ENCODE measurements at regions not wholly inside any gene's neighbourhood (a gene's known extent, or its start where the extent isn't known, plus 50 kb on each side); places are given as distances from the start of the nearest gene placed in this dataset.

DNA sequence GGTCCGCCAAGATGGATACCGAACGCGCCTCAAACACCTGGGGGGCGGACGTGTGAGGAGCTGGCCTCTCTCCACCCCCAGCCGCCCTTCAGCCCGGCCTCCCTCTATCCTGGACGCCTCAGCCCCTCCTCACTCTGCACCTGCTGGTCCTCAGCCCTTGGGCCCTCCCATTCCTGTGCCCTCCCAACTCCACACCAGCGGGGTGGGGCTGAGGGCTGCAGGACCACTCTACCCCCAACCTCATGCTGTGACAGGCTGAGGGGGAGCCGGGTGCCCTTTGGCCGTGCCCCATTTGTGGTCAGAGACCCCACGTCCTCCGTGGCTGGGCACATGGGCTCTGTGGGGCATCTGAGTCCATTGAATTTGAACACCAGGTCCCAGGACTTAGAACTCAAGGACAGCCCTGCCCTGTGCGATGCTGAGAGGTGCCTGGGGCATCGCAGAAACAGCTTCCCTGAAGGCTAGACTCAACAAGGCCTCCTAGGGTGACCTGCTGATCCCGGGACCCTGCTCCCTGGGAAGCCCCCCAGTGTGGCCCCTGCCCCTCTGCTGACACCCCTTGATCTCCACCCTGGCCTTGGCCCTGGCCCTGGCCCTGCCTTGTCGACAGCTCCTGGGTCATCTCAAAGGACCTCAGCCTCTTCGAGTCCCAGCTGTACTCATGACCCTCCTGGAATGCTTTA lies 82.0 kb upstream of the SFSWAP start:
- TF ChIP-seq FOXP2 (optimal IDR thresholded peaks at IDR 0.05; ENCODE audit: borderline replicate concordance, extremely low read depth, extremely low read length, insufficient read depth) (no peak), TAF1 (IDR thresholded peaks at IDR 0.05; ENCODE audit: borderline replicate concordance, insufficient read depth, low read length) (no peak), SIN3A (IDR thresholded peaks at IDR 0.05; ENCODE audit: borderline replicate concordance, insufficient read depth, low read length) (no peak), POLR2AphosphoS5 (IDR thresholded peaks at IDR 0.05; ENCODE audit: low read depth, low read length) (no peak)
- TF ChIP-seq, protein P1, sequence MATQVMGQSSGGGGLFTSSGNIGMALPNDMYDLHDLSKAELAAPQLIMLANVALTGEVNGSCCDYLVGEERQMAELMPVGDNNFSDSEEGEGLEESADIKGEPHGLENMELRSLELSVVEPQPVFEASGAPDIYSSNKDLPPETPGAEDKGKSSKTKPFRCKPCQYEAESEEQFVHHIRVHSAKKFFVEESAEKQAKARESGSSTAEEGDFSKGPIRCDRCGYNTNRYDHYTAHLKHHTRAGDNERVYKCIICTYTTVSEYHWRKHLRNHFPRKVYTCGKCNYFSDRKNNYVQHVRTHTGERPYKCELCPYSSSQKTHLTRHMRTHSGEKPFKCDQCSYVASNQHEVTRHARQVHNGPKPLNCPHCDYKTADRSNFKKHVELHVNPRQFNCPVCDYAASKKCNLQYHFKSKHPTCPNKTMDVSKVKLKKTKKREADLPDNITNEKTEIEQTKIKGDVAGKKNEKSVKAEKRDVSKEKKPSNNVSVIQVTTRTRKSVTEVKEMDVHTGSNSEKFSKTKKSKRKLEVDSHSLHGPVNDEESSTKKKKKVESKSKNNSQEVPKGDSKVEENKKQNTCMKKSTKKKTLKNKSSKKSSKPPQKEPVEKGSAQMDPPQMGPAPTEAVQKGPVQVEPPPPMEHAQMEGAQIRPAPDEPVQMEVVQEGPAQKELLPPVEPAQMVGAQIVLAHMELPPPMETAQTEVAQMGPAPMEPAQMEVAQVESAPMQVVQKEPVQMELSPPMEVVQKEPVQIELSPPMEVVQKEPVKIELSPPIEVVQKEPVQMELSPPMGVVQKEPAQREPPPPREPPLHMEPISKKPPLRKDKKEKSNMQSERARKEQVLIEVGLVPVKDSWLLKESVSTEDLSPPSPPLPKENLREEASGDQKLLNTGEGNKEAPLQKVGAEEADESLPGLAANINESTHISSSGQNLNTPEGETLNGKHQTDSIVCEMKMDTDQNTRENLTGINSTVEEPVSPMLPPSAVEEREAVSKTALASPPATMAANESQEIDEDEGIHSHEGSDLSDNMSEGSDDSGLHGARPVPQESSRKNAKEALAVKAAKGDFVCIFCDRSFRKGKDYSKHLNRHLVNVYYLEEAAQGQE (IDR thresholded peaks at IDR 0.05; ENCODE audit: insufficient read depth in 1 of 2, low read depth in 2 of 2, low read length in 2 of 2), result no peak

DNA sequence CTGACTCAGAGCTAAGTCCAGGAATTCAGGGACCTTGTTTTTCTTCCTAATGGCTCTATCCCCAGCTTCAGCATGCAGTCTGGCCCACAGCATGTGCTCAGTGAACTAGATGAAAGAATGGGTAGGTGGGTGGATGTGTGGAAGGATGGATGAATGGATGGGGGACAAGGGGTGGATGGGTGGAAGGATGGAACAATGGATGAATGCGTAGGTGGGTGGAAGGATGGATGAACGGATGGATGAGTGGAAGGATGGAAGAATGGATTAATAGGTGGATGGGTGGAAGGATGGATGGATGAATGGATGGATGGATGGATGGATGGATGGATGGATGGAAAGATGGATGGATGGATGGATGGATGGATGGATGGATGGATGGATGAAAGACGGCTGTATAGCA lies 79.7 kb upstream of the SFSWAP start:
- TF ChIP-seq TAF1 (IDR thresholded peaks at IDR 0.05; ENCODE audit: borderline replicate concordance, insufficient read depth, low read length), result no peak
- TF ChIP-seq, protein P1 (IDR thresholded peaks at IDR 0.05; ENCODE audit: insufficient read depth in 1 of 2, low read depth in 2 of 2, low read length in 2 of 2), result no peak
- no peak for TF ChIP-seq SIN3A (IDR thresholded peaks at IDR 0.05; ENCODE audit: borderline replicate concordance, insufficient read depth, low read length)
- TF ChIP-seq FOXP2 (optimal IDR thresholded peaks at IDR 0.05; ENCODE audit: borderline replicate concordance, extremely low read depth, extremely low read length, insufficient read depth), result no peak
- no peak for TF ChIP-seq POLR2AphosphoS5 (IDR thresholded peaks at IDR 0.05; ENCODE audit: low read depth, low read length)

DNA sequence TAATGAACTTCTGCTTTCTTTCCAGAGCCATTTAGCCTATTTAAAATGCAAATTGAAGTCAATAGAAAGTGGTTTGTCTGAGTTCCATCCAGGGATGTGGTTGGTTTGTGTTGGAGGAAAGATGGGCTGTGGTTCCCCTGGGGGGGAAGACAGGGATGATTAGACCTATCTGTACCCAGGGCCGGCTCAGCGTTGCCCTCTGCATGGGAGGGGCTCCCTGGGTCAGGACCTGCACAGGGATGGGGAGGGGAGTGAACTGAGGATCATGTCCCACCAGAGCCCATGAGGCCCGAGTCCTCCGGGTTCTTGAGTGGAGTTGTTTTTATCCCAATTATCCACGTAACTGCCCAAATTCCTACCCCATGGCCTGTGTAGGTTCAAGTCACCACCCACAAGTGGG lies 76.9 kb upstream of the SFSWAP start:
- no peak for TF ChIP-seq FOXP2 (optimal IDR thresholded peaks at IDR 0.05; ENCODE audit: borderline replicate concordance, extremely low read depth, extremely low read length, insufficient read depth)

DNA sequence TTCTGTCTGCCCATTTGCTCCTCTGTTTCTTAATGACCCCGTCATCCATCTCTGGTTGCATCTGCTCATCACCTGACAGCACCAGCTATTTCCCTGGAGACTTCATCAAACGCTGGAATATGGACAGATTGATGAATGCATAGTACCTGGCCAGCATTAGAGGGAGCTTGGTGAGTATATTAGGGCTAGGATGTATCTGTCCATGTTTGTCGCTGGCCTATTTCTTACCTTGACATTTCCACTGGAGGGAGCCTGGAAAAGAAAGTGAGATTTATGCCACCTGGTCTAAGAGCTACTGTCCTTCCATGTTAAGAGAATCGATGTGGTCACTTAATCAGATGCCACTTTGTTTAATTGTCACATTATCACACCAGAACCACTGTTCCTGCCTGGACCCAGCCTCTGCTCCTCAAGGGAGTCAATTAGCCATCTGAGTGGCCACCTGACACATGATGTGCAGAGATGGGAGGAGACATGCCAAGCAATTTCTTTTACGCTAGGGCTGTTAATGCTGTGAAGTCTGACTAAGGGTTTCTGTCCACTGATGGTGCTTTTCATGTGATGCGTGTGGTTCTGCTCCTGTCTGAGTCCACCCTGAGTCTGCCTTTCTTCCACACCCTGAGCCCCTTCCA lies 75.3 kb upstream of the SFSWAP start:
- no peak for TF ChIP-seq TAF1 (IDR thresholded peaks at IDR 0.05; ENCODE audit: borderline replicate concordance, insufficient read depth, low read length)
- no peak for TF ChIP-seq FOXP2 (optimal IDR thresholded peaks at IDR 0.05; ENCODE audit: borderline replicate concordance, extremely low read depth, extremely low read length, insufficient read depth)
- no peak for TF ChIP-seq POLR2AphosphoS5 (IDR thresholded peaks at IDR 0.05; ENCODE audit: low read depth, low read length)
- no peak for TF ChIP-seq SIN3A (IDR thresholded peaks at IDR 0.05; ENCODE audit: borderline replicate concordance, insufficient read depth, low read length)
- TF ChIP-seq, protein P1 (IDR thresholded peaks at IDR 0.05; ENCODE audit: insufficient read depth in 1 of 2, low read depth in 2 of 2, low read length in 2 of 2), result no peak

DNA sequence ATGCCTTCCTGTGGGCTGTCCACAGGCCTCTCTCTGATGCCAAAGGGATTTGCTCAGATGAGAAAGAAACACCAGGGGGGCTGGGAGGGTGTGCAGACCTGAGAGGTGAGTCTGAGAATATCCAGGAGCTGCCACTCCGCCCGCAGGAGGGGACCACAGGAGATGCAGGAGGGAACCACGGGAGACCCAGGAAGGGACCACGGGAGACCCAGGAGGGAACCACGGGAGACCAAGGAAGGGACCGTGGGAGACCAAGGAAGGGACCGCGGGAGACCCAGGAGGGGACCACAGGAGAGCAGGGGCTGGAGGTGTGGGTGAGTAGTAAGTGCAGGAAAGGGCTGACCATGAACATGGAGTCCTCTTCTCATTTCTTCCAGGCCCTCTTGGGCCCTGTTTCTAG lies 74.6 kb upstream of the SFSWAP start:
- TF ChIP-seq, protein P1 (IDR thresholded peaks at IDR 0.05; ENCODE audit: insufficient read depth in 1 of 2, low read depth in 2 of 2, low read length in 2 of 2), result no peak
- TF ChIP-seq SIN3A (IDR thresholded peaks at IDR 0.05; ENCODE audit: borderline replicate concordance, insufficient read depth, low read length), result no peak
- TF ChIP-seq FOXP2 (optimal IDR thresholded peaks at IDR 0.05; ENCODE audit: borderline replicate concordance, extremely low read depth, extremely low read length, insufficient read depth), result no peak
- no peak for TF ChIP-seq TAF1 (IDR thresholded peaks at IDR 0.05; ENCODE audit: borderline replicate concordance, insufficient read depth, low read length)
- no peak for TF ChIP-seq POLR2AphosphoS5 (IDR thresholded peaks at IDR 0.05; ENCODE audit: low read depth, low read length)

Measured in PFSK-1 (cell line).